GM12878 (cell line): ENCODE measurements at regions not wholly inside any gene's neighbourhood (a gene's known extent, or its start where the extent isn't known, plus 50 kb on each side); places are given as distances from the start of the nearest gene placed in this dataset.

Experiments
- ATAC-seq: fragments of 200-7000 bp; cut with Tn5 transposase; 3 replicates; pipeline ENCODE4 v1.9.1; 2020; ENCODE audit warnings: mild to moderate bottlenecking, moderate library complexity
- BruUV-seq: library from RNA; stranded (reverse); fragments of 400-500 nt; replicated peaks from 2 replicates; lab custom pipeline; 2021; lab: Mats Ljungman, UMichigan
- CTCF ChIA-PET: fragments of 300-600 bp; sonication (Branson Sonifier 250); formaldehyde crosslinking; extraction: SDS; loops from one replicate; lab custom pipeline; 2021; ENCODE audit warnings: inconsistent platforms; lab: Yijun Ruan, JAX
- POLR2A ChIA-PET: fragments of 350-600 bp; formaldehyde crosslinking; extraction: SDS; loops from one replicate; lab custom pipeline; 2021; ENCODE audit warnings: inconsistent platforms; lab: Charles Lee
- RAD21 ChIA-PET: fragments of 300-600 bp; sonication (Branson Sonifier 250); formaldehyde crosslinking; loops from one replicate; lab custom pipeline; 2023; ENCODE audit warnings: antibody characterized with exemption; ENCODE audit not compliant: unreplicated experiment; lab: Charles Lee
- SMC1A ChIA-PET: fragments of 300-600 bp; sonication (Branson Sonifier 250); formaldehyde crosslinking; loops from one replicate; lab custom pipeline; 2023; ENCODE audit not compliant: unreplicated experiment, uncharacterized antibody; lab: Charles Lee
- DNase-seq: peaks from one replicate; pipeline ENCODE4 v3.0.0-alpha.2; 2011; ENCODE audit warnings: low read depth, low spot score
- FAIRE-seq: peaks from 3 replicates; lab custom pipeline; 2011; peaks lifted over from hg19 to GRCh38; lab: Jason Lieb, UNC
- H2AFZ ChIP-seq: 2 replicates; pipeline ENCODE4 v1.6.0; 2011; ENCODE audit warnings: low read depth, low read length, control low read depth; ENCODE audit not compliant: control insufficient read depth
- H3K27ac ChIP-seq: 2 replicates; pipeline ENCODE4 v1.5.1; 2011; ENCODE audit warnings: control low read depth; ENCODE audit not compliant: control insufficient read depth, insufficient read depth
- H3K27me3 ChIP-seq, 2 experiments: replicated peaks in 1 of 2; 2 replicates each; pipeline versions ENCODE4 v1.6.0 to v1.6.1; 2011; ENCODE audit warnings: low read length in 1 of 2; ENCODE audit not compliant: control insufficient read depth in 2 of 2, insufficient read depth in 2 of 2
- H3K36me3 ChIP-seq, 2 experiments: 2 replicates each; pipeline ENCODE4 v1.5.1; 2011; ENCODE audit warnings: low read length in 1 of 2; ENCODE audit not compliant: control insufficient read depth in 2 of 2, insufficient read depth in 2 of 2
- H3K4me1 ChIP-seq: 2 replicates; pipeline ENCODE4 v1.6.1; 2011; ENCODE audit warnings: mild to moderate bottlenecking, low read length, moderate library complexity, mixed read lengths; ENCODE audit not compliant: control insufficient read depth, insufficient read depth
- H3K4me2 ChIP-seq: 2 replicates; pipeline ENCODE4 v1.6.0; 2011; ENCODE audit warnings: control low read depth; ENCODE audit not compliant: control insufficient read depth, insufficient read depth
- H3K4me3 ChIP-seq: fragments of 200-600 bp; sonication (generic); 2 replicates; pipeline ENCODE4 v1.5.1; 2016
- H3K79me2 ChIP-seq: 2 replicates; pipeline ENCODE4 v1.6.0; 2011; ENCODE audit warnings: low read length; ENCODE audit not compliant: control insufficient read depth, insufficient read depth
- H3K9ac ChIP-seq: 2 replicates; pipeline ENCODE4 v1.8.0; 2011; ENCODE audit warnings: low read length, control low read depth, mixed read lengths; ENCODE audit not compliant: control insufficient read depth, insufficient read depth
- H3K9me3 ChIP-seq: replicated peaks from 3 replicates; pipeline ENCODE4 v1.5.1; 2011; ENCODE audit warnings: mild to moderate bottlenecking, low read length; ENCODE audit not compliant: control insufficient read depth, insufficient read depth
- H4K20me1 ChIP-seq: 2 replicates; pipeline ENCODE4 v1.6.0; 2011; ENCODE audit not compliant: control insufficient read depth, insufficient read depth
- BCLAF1 ChIP-seq: fragments of 450-650 bp; IDR thresholded peaks from 2 replicates; pipeline ENCODE4 v1.6.1; 2017; ENCODE audit warnings: antibody characterized with exemption, mild to moderate bottlenecking, moderate library complexity
- CEBPB ChIP-seq, 2 experiments: fragments of 150-350 bp in 1 of 2; IDR thresholded peaks; 2 replicates each; pipeline ENCODE4 v1.6.1; 2012 to 2014; ENCODE audit warnings: low read depth in 2 of 2, low read length in 2 of 2, borderline replicate concordance in 1 of 2, inconsistent platforms in 1 of 2
- GATAD2B ChIP-seq: fragments of 450-650 bp; conservative IDR thresholded peaks from 2 replicates; pipeline ENCODE4 v1.6.1; 2017; ENCODE audit warnings: low read depth, mild to moderate bottlenecking, moderate library complexity
- IKZF2 ChIP-seq, 2 experiments: fragments of 450-650 bp; IDR thresholded peaks; 2 replicates each; pipeline ENCODE4 v1.6.1; 2017; ENCODE audit warnings: mild to moderate bottlenecking in 2 of 2, moderate library complexity in 2 of 2
- KLF5 ChIP-seq: fragments of 450-650 bp; IDR thresholded peaks from 2 replicates; pipeline ENCODE4 v1.6.1; 2014; ENCODE audit warnings: mild to moderate bottlenecking; ENCODE audit not compliant: partially characterized antibody
- MAX ChIP-seq: IDR thresholded peaks from 2 replicates; pipeline ENCODE4 v1.6.1; 2012; ENCODE audit warnings: low read depth, low read length, improper control_type of control experiment
- POU2F2 ChIP-seq: IDR thresholded peaks from 3 replicates; pipeline ENCODE4 v1.6.1; 2011; ENCODE audit warnings: low read depth, mild to moderate bottlenecking, low read length, borderline replicate concordance
- SKIL ChIP-seq: fragments of 450-650 bp; IDR thresholded peaks from 2 replicates; pipeline ENCODE4 v1.6.1; 2017; ENCODE audit warnings: mild to moderate bottlenecking, low read depth, inconsistent platforms; ENCODE audit not compliant: poor library complexity, severe bottlenecking
- TAF1 ChIP-seq: IDR thresholded peaks from 2 replicates; pipeline ENCODE4 v1.6.1; 2011; ENCODE audit warnings: mild to moderate bottlenecking, low read depth, low read length, borderline replicate concordance
- ZBTB4 ChIP-seq: fragments of 450-650 bp; formaldehyde crosslinking; IDR thresholded peaks from 2 replicates; pipeline ENCODE4 v1.4.0; 2022; ENCODE audit warnings: mild to moderate bottlenecking, moderate library complexity
- ZNF207 ChIP-seq: fragments of 450-650 bp; IDR thresholded peaks from 2 replicates; pipeline ENCODE4 v1.6.1; 2014; ENCODE audit warnings: antibody characterized with exemption, mild to moderate bottlenecking, borderline replicate concordance
- ZNF217 ChIP-seq: fragments of 450-650 bp; IDR thresholded peaks from 2 replicates; pipeline ENCODE4 v1.6.1; 2017; ENCODE audit warnings: antibody characterized with exemption, mild to moderate bottlenecking
- WGBS: methylation state at CpG from one replicate; pipeline ENCODE4 v1.1.6; 2016; ENCODE audit warnings: low lambda C conversion rate; ENCODE audit not compliant: insufficient replicate concordance, insufficient coverage; ENCODE audit errors: missing lambda C conversion rate; 5-methylcytosine and 5-hydroxymethylcytosine counted together
- in situ Hi-C: fragments of 300-500 bp; cut with MboI; formaldehyde crosslinking; loops from 9 replicates; pipeline ENCODE4 v1.14.3; 2018; ENCODE audit warnings: mixed read lengths
- intact Hi-C: fragments of 100-400 bp; cut with micrococcal nuclease; formaldehyde crosslinking; loops from one replicate; pipeline ENCODE4 v1.14.2; 2022; ENCODE audit not compliant: unreplicated experiment
- TF ChIP-seq, protein P1 (sequence below): fragments of 450-650 bp; IDR thresholded peaks from 2 replicates; pipeline ENCODE4 v1.6.1; 2016; ENCODE audit warnings: mild to moderate bottlenecking

- TF ChIP-seq ZBTB4 (CRISPR knock-in tag) (no peak), CEBPB (IDR thresholded peaks at IDR 0.05; ENCODE audit: borderline replicate concordance in 1 of 2, low read depth in 2 of 2, low read length in 2 of 2) (no peak), POU2F2 (no peak), ZNF207 (no peak), BCLAF1 (no peak)
These were observed 79.4 kb upstream of the ARID5B start (continued) for GRCh38 chr10:61822096-61822495.

DNA sequence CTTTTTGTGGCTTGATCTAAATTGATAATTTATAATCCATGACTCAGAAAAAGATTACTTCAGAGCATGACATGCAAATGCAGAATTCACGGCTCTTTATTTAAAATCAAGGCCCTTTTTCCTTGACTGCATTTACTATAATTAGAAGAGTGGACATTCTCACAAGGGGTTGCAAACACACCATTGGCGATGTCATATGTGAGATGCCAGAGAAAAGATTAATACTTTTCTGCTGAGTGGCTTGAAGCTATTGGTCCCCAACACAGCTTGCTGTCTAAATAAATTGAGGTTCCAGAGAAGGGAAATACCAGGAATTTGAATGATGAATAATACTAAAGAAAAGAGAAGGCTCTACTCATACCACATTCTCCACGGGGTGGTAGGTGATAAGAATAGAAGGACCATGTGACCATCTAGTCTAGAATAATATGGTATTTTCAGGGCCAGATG lies 78.7 kb upstream of the ARID5B start:
- ChIA-PET SMC1A (no interaction called here), RAD21 (no interaction called here), POLR2A (no interaction called here), CTCF (no interaction called here)
- Histone ChIP-seq H3K4me3 (no peak overlapping the region), H4K20me1 (no peaks in the 10 kb centered on the region), H3K27ac (no peak overlapping the region), H2AFZ (no peak overlapping the region), H3K79me2 (no peaks in the 10 kb centered on the region), H3K9me3 (no peaks in the 10 kb centered on the region), H3K9ac (no peak overlapping the region), H3K36me3 (no peaks in the 10 kb centered on the region), H3K4me1 (no peaks in the 10 kb centered on the region), H3K27me3 (no peaks in the 10 kb centered on the region), H3K4me2 (no peak overlapping the region)
- DNase-seq, result no peak
- no peak for ATAC-seq
- WGBS, result 35% methylated on average over 3 of the region's 3 CpGs
- BruUV-seq, result no TSS peak
- FAIRE-seq, result no peak
- intact Hi-C loops, result no loop called here
- in situ Hi-C loops, result no loop called here
- TF ChIP-seq KLF5 (no peak), SKIL (no peak), TAF1 (no peak), GATAD2B (no peak), IKZF2 (IDR thresholded peaks at IDR 0.05) (no peak), MAX (no peak), ZNF217 (no peak)
- TF ChIP-seq, protein P1, sequence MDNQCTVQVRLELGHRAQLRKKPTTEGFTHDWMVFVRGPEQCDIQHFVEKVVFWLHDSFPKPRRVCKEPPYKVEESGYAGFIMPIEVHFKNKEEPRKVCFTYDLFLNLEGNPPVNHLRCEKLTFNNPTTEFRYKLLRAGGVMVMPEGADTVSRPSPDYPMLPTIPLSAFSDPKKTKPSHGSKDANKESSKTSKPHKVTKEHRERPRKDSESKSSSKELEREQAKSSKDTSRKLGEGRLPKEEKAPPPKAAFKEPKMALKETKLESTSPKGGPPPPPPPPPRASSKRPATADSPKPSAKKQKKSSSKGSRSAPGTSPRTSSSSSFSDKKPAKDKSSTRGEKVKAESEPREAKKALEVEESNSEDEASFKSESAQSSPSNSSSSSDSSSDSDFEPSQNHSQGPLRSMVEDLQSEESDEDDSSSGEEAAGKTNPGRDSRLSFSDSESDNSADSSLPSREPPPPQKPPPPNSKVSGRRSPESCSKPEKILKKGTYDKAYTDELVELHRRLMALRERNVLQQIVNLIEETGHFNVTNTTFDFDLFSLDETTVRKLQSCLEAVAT, result no peak
